DOHH2 (cell line): ENCODE measurements at regions not wholly inside any gene's neighbourhood (a gene's known extent, or its start where the extent isn't known, plus 50 kb on each side); places are given as distances from the start of the nearest gene placed in this dataset.

Experiments used
- EZH2phosphoT487 ChIP-seq: fragments of 200-600 bp; sonication (generic); IDR thresholded peaks from 2 replicates; pipeline ENCODE4 v1.6.1; 2017; ENCODE audit warnings: borderline replicate concordance, mild to moderate bottlenecking, antibody characterized with exemption, low read length, moderate library complexity, mixed read lengths
- TF ChIP-seq, protein P1 (sequence below): fragments of 200-600 bp; sonication (generic); IDR thresholded peaks from one replicate; pipeline ENCODE4 v1.5.1; 2014; ENCODE audit warnings: antibody characterized with exemption, mild to moderate bottlenecking, low read depth, low read length; ENCODE audit not compliant: poor library complexity, severe bottlenecking

DNA sequence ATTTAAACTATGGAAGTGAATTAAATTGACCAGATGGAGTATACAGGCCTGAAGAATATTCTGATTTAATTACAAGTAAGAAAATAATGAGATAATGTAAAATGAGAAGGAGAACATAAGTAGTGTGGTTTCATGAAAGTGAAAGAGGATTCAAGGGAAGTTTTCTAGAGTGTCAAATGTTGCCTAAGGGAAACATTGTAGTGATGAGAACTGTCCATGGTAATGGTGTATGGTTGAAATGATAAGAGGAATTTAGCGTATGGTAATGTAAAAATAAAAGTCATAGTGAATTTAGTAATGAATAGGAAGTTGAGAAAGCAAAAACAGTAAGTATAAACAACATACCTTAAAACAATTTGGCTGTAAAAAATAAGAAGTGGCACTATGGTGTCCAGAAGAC, 1954.6 kb upstream of the FLRT2 start:
- TF ChIP-seq, protein P1, sequence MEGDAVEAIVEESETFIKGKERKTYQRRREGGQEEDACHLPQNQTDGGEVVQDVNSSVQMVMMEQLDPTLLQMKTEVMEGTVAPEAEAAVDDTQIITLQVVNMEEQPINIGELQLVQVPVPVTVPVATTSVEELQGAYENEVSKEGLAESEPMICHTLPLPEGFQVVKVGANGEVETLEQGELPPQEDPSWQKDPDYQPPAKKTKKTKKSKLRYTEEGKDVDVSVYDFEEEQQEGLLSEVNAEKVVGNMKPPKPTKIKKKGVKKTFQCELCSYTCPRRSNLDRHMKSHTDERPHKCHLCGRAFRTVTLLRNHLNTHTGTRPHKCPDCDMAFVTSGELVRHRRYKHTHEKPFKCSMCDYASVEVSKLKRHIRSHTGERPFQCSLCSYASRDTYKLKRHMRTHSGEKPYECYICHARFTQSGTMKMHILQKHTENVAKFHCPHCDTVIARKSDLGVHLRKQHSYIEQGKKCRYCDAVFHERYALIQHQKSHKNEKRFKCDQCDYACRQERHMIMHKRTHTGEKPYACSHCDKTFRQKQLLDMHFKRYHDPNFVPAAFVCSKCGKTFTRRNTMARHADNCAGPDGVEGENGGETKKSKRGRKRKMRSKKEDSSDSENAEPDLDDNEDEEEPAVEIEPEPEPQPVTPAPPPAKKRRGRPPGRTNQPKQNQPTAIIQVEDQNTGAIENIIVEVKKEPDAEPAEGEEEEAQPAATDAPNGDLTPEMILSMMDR, result no peak
- no peak for TF ChIP-seq EZH2phosphoT487
